Left kidney (tissue), 1 donor: ENCODE measurements at regions not wholly inside any gene's neighbourhood (a gene's known extent, or its start where the extent isn't known, plus 50 kb on each side); places are given as distances from the start of the nearest gene placed in this dataset.
A peak's percentile ranks its signal among the peaks of the same experiment; 100 is the strongest.

Experiments used
- DNase-seq: peaks from one replicate; pipeline ENCODE4 v3.0.0-alpha.2; 2013

DNA sequence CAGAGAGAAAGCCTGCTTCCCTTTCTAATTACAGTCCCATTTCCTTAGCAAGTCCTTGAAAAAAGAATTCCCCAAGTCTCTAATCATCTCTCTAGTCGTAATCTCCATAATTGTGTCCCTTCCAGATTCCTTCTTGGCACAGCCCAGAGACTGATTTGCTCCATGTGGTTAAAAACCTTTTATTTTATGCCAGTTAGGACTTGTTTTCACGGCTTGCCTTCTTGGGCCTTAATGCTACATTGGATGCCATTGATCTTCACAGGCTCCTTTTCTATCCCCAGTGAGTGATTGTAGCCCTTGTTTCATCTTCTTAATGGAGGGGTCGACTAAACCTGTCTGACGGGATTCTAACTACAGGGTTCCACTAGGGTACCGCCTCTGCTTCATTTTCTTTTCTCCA is 650.6 kb upstream of the ARID1B start:
- DNase-seq: no peak

DNA sequence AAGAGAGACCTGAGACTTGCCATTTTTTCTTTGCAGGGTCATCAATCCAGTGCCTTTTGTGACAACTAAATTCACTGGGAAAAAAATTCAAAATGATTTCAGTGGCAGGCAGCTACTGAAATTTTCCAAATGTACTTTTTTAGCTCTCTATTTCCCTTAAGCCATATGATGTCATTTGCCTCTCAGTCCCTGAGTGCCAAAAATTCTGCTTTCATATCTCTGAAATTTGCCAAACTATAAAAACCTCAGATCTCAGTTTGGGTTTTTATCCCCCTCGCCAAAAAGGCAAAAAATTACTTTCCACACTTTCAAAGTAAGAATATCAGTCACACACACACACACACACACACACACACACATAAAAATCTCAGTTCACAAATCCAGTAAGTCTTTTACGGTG is 651.3 kb upstream of the ARID1B start:
- DNase-seq: no peak

DNA sequence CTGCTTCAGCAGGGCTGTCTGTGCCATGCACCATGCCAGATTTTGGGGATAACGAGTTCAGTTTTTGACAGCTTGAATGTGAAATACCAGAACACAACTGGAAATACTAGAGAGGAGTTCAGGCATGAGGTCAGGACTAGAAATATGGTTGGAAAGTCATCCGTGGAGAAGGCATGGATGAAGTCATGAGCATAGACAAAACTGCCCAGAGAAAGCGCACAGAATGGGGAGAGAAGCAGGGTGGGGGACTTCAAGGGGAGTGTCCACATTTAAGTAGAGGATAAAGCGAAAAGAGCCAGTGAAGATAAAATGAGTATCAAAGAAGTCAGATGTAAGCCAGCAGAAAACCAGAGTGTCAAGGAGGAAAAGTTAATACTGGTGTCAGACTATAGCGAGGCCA is 653.4 kb upstream of the ARID1B start:
- no peak for DNase-seq

DNA sequence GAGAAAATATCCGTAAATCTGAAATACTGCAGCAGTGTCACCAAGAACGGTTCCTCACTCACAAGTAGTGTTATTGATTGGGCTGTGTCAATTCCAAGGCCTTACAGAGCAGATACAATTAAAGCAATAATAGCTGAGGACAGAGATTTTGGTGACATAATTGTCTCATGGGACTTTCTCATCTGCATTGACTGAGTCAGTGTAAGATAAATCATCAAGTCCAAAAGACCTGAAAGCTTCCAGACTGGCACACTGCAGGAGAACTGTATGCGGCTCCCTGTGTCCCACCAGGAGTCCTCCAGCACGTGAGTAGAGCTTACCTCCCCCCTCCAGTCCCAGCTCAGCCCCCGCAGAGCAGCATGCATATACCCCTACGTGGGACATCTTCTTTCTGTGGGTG is 655.2 kb upstream of the ARID1B start:
- DNase-seq: no peak

DNA sequence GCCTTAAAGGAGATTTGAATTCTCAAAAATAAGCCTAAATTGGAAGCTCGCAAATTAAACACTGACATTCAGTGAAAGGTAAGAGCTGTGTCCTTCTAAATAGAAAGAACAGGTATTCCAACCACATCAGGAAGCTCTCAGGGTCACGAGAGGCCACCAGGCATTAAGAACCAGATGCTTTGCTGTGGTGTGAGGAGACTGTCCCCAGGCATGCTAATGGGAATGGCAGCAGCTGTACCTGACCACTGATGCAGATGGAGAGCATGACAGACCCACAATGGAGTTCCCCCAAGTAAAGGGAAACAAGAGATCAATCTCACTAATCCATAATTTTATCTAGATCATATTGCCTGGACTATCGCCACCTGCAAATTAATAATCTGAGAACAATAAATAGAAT is 658.9 kb upstream of the NOX3 start:
- DNase-seq: no peak

GRCh38 chr6:156113631-156114030 is 658.0 kb upstream of the NOX3 start:
- no peak for DNase-seq

DNA sequence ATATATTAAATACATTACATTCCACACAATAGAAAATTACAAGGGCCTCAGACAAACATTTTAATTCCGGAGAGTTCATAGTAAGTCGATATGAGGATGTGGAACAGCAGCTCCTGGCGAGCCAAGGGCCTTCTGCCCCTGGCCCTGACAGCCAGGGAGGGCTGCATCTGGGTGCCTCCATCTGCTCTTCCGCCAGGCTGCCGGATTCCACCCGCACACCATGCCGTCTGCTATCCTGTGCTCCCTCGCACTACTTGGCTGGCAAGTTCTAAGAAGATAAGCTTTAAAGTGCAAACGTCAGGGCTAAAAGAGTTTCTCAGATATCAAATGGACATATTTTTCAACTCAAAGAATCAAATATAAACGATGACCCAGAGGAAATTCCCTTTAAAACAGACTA is 656.3 kb upstream of the NOX3 start:
- DNase-seq: no peak

DNA sequence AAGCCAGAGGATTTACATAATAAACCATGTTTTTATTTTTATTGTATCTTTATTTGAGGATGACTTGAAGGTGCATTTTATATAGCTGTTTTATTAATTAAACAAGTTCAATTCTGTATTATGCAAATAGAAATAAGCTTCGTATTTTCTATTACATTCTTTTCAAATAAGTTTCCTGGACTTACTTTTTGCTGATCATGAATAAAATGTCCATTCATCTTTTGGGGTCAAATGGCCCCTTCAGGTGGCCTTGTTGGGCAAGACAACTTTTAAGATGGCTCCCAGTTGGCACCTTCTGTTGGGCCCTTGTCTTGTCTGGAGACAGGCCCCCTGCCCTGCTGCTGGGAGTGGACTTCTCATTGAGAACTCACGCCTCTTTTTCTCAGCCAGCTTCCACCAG is 654.6 kb upstream of the NOX3 start:
- no peak for DNase-seq

DNA sequence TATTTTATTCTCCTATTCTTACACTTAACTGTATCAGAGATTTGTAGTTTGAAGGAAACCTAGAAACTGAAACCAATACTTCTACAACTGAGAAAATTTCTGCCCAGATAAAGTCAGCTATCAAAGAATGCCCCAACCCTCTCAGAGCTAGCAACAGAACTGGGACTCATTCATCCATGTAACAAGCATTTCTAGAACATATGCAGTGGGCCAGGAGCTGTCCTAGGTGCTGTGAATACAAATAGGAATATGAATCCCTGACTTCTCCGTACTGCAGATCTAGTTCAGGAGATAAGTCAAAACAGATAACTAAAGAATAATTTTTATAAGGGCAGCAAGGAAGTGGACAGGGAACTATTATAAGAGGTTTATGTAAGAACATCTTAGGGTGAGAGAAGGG is 654.1 kb upstream of the NOX3 start:
- DNase-seq: peak; percentile 4

GRCh38 chr6:156107624-156108101 is 652.0 kb upstream of the NOX3 start:
- DNase-seq: peak; percentile 15

- DNase-seq: no peak
These were observed 646.5 kb upstream of the NOX3 start for GRCh38 chr6:156102129-156102528.

GRCh38 chr6:156098839-156099238 is 643.2 kb upstream of the NOX3 start:
- DNase-seq: no peak

DNA sequence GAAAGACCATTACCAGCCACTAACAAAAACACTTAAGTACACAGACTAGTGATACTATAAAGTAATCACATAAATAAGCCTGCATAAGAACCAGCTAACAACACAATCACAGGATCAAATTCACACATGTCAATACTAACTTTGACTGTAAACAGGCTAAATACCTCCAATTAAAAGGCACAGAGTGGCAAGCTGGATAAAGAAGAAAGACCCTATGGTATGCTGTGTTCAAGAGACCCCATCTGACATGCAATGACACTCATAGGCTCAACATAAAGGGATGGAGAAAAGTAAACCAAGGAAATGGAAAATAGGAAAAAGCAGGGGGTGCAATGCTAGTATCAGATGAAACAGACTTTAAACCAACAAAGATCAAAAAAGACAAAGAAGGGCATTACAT is 631.8 kb upstream of the NOX3 start:
- no peak for DNase-seq

GRCh38 chr6:156082012-156082411 is 626.4 kb upstream of the NOX3 start:
- no peak for DNase-seq

- no peak for DNase-seq
These were observed 624.7 kb upstream of the NOX3 start for GRCh38 chr6:156080371-156080770.

- DNase-seq: peak; percentile 19
These were observed 613.2 kb upstream of the NOX3 start for GRCh38 chr6:156068881-156069280.

- no peak for DNase-seq
These were observed 610.2 kb upstream of the NOX3 start for GRCh38 chr6:156065849-156066248.

DNA sequence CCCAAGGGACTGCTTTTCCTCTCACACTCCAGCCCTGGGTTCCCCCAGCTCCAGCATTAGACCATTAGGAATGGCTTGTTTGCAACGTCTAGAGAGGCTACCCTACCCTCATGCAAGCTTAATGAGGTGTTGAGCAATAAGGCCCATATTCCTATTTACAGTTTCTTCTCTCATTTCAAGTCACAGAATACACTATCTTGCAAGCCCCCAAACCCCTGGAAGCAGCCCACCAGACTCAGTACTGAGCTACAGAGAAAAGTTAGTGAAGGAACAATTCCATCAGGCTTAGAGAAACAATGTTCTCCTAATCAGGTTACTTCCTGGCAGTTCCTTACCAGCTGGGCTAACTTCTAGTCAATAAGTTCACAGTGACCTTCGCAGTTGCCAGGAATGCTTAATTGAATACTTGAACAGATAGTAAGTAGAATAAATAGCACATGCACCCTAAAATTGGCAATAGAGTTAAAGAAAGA is 606.5 kb upstream of the NOX3 start:
- no peak for DNase-seq

DNA sequence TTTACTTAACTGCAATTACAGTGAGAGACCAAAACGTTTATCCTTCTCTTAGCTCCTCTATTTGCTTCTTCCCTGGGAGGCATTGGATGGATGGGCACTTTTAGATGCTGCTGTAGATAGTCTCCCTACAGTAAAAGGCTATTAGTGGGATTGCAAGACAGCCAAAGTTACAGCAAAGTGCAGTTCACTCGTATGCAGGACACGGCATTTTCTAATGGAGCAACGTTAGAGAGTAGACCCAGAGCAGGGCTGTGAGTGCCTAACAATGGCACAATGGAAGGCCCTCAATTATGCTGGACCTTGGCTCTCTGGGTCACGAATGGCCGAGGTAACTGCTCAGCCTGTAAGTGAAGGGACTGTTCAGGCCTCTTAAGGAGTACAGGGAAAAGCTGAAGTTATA is 605.8 kb upstream of the NOX3 start:
- no peak for DNase-seq

DNA sequence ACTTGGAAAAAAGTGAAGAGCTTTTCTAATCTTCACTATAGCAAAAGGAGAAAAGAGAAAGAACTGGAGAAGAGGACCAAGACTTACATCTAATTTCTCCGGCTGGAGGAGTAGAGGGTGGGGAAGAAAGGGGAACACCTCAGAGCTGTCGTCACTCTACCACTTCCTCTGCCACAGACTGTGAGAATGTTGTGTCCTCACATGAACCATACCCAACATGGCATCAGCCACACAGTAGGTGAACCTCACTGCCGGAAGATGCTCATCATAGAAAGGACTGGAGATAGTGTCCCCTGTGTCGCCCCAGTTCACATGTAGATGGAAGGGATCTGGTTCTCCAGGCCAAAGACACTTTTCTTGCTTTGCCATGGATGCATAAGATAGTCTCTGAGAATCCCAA is 604.4 kb upstream of the NOX3 start:
- DNase-seq: no peak

GRCh38 chr6:156058356-156058755 is 602.7 kb upstream of the NOX3 start:
- no peak for DNase-seq

DNA sequence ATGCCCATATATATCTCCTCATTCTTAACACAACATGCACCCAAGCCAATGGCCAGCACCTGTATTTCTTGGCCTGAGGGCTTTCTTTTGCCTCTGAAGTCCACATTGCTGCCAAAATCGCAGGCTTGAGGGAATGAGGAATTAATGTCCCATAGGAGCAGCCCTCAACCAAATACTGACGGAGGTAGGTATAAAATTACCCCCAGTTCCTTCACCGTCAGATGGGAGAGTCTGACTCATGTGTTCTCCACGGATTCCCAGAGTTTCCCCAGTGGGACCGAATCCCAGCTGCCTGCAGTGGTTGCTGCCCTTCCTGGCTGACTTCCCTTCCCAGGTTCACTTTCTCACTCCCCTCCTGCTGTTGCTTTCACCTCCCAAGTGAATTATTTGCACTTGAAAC is 602.2 kb upstream of the NOX3 start:
- no peak for DNase-seq

DNA sequence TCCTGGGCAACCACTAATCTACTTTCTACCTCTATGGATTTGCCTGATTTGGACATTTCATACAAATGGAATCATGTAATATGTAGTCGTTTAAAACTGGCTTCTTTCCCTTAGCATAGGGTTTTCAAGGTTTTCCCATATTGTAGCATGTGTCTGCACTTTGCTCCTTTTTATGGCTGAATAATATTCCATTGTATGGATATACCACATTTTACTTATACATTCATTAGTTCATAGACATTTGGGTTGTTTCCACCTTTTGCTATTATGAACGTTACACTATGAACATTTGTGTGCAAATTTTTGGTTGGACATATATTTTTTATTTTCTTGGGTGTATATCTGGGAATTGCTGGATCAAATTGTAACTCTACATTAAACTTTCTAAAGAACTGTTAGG is 600.4 kb upstream of the NOX3 start:
- DNase-seq: no peak

DNA sequence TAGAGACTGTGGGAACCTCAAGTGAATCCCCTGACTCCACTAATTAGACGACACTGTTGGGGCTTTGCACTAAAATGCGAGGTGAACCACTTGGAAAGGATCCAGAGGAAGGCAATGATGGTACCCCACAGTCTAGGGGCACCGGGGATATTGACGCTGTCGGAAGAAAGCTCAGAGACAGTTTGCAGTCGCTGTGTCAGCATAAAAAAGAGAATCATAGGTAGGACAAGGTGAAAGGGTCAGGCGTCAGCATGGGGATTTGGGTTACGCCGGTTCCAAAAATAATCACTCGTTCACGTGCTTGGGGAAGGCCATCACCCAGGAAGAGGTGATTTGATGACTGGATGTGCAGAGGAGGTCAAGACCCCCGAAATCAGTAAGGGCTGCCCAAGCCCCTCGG is 598.0 kb upstream of the NOX3 start:
- no peak for DNase-seq

DNA sequence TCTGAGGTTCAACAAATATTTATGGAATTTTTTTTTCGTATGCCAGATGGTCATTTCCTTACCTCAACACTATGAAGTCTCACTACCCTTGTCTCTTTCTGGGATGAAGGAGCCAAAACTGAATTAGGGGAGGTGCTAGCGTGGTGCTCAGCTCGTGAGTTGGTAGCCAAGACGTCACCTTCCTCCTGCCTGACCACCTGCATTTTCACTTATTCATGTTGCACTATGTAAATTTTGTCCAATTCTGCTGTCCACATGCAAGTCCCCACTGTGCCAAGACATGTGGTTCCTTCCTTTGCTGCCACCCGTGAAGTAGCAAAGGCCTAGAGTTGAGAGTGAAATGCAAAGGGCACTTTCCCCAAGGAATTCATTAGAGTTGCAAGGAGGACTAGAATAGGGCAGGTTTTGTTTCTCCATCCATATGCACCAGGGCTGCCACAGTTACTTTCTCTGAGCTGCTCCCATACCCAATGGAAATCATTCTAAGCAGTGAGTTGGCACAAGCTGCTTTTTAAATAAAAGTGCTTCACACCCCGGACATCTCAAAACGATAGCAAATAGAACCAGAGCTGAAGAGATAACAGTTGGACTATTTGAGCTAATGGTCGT is 591.3 kb upstream of the NOX3 start:
- no peak for DNase-seq
